HG02759 (cell line): ENCODE measurements at regions not wholly inside any gene's neighbourhood (a gene's known extent, or its start where the extent isn't known, plus 50 kb on each side); places are given as distances from the start of the nearest gene placed in this dataset.
"Not testable (repeated sequence)": the region's sequence is repeated elsewhere in the genome, so short reads cannot be mapped to it uniquely, and the experiment has no call there.

Experiments
- ATAC-seq: cut with Tn5 transposase; IDR thresholded peaks from one replicate; pipeline ENCODE4 v1.9.1; 2021; ENCODE audit warnings: mild to moderate bottlenecking, moderate library complexity; ENCODE audit not compliant: unreplicated experiment

GRCh38 chr3:165946360-165946759 lies 109.1 kb upstream of the BCHE start:
- no peak for ATAC-seq

- no peak for ATAC-seq
These were observed 101.8 kb upstream of the BCHE start for GRCh38 chr3:165938986-165939540.

GRCh38 chr3:165936081-165936480 lies 98.9 kb upstream of the BCHE start:
- not testable (repeated sequence) for ATAC-seq

- ATAC-seq: not testable (repeated sequence)
These were observed 87.1 kb upstream of the BCHE start for GRCh38 chr3:165924301-165924791.

GRCh38 chr3:165920984-165921383 lies 83.8 kb upstream of the BCHE start:
- no peak for ATAC-seq

GRCh38 chr3:165919284-165919683 lies 82.1 kb upstream of the BCHE start:
- ATAC-seq: no peak

- ATAC-seq: no peak
These were observed 81.4 kb upstream of the BCHE start for GRCh38 chr3:165918657-165918979.

- not testable (repeated sequence) for ATAC-seq
These were observed 80.9 kb upstream of the BCHE start for GRCh38 chr3:165917938-165918656.

- ATAC-seq: not testable (repeated sequence)
These were observed 77.9 kb upstream of the BCHE start for GRCh38 chr3:165915104-165915503.

- no peak for ATAC-seq
These were observed 66.8 kb upstream of the BCHE start for GRCh38 chr3:165903885-165904630.

GRCh38 chr3:165899066-165899465 lies 61.8 kb upstream of the BCHE start:
- ATAC-seq: no peak

GRCh38 chr3:165897137-165897536 lies 59.9 kb upstream of the BCHE start:
- ATAC-seq: no peak

- no peak for ATAC-seq
These were observed 58.7 kb upstream of the BCHE start for GRCh38 chr3:165895919-165896318.

- no peak for ATAC-seq
These were observed 55.3 kb upstream of the BCHE start for GRCh38 chr3:165892565-165892964.
